H9 (cell line): ENCODE measurements at regions not wholly inside any gene's neighbourhood (a gene's known extent, or its start where the extent isn't known, plus 50 kb on each side); places are given as distances from the start of the nearest gene placed in this dataset.

Source experiments
- DNase-seq: peaks from one replicate; pipeline ENCODE4 v3.0.0-alpha.2; 2017
- H2AFZ ChIP-seq: one replicate; pipeline ENCODE4 v1.6.1; 2013; ENCODE audit warnings: mild to moderate bottlenecking, low read length, control low read depth, moderate library complexity
- H2AK5ac ChIP-seq: 2 replicates; pipeline ENCODE4 v1.6.1; 2013; ENCODE audit warnings: low read length, control low read depth, mixed read lengths; ENCODE audit not compliant: insufficient read length
- H2BK120ac ChIP-seq: one replicate; pipeline ENCODE4 v1.6.1; 2013; ENCODE audit warnings: low read depth, mild to moderate bottlenecking, low read length, control low read depth, inconsistent platforms; ENCODE audit not compliant: poor library complexity, severe bottlenecking
- H2BK12ac ChIP-seq: 2 replicates; pipeline ENCODE4 v1.6.1; 2013; ENCODE audit warnings: low read length, control low read depth, mixed read lengths, low read depth; ENCODE audit not compliant: insufficient read length
- H2BK15ac ChIP-seq: 2 replicates; pipeline ENCODE4 v1.6.1; 2013; ENCODE audit warnings: low read depth, low read length, control low read depth
- H2BK20ac ChIP-seq: one replicate; pipeline ENCODE4 v1.6.1; 2013; ENCODE audit warnings: low read depth, mild to moderate bottlenecking, low read length, control low read depth, inconsistent platforms; ENCODE audit not compliant: poor library complexity, severe bottlenecking
- H2BK5ac ChIP-seq: 2 replicates; pipeline ENCODE4 v1.6.1; 2013; ENCODE audit warnings: low read length, control low read depth, mixed read lengths; ENCODE audit not compliant: insufficient read length
- H3K14ac ChIP-seq: 2 replicates; pipeline ENCODE4 v1.6.1; 2013; ENCODE audit warnings: low read length, control low read depth; ENCODE audit not compliant: insufficient read depth
- H3K18ac ChIP-seq: 2 replicates; pipeline ENCODE4 v1.6.1; 2013; ENCODE audit warnings: low read depth, mild to moderate bottlenecking, mixed read lengths, low read length, control low read depth; ENCODE audit not compliant: insufficient read length
- H3K23ac ChIP-seq: 2 replicates; pipeline ENCODE4 v1.6.1; 2013; ENCODE audit warnings: low read length, control low read depth, mixed read lengths, low read depth; ENCODE audit not compliant: insufficient read length
- H3K23me2 ChIP-seq: 2 replicates; pipeline ENCODE4 v1.6.1; 2013; ENCODE audit warnings: low read depth, mild to moderate bottlenecking, mixed read lengths, low read length, control low read depth; ENCODE audit not compliant: insufficient read length, poor library complexity, severe bottlenecking
- H3K27ac ChIP-seq: 2 replicates; pipeline ENCODE4 v1.5.1; 2013; ENCODE audit warnings: low read length, control low read depth, mixed read lengths, low read depth; ENCODE audit not compliant: insufficient read length
- H3K27me3 ChIP-seq: 2 replicates; pipeline ENCODE4 v1.6.1; 2013; ENCODE audit warnings: low read length, control low read depth, inconsistent platforms; ENCODE audit not compliant: insufficient read depth
- H3K4ac ChIP-seq: 2 replicates; pipeline ENCODE4 v1.6.1; 2013; ENCODE audit warnings: low read depth, mild to moderate bottlenecking, control low read depth, inconsistent platforms, low read length, moderate library complexity
- H3K4me1 ChIP-seq: 2 replicates; pipeline ENCODE4 v1.6.1; 2013; ENCODE audit warnings: low read length, control low read depth, inconsistent platforms; ENCODE audit not compliant: insufficient read depth
- H3K4me2 ChIP-seq: 2 replicates; pipeline ENCODE4 v1.6.1; 2013; ENCODE audit warnings: low read length, control low read depth, mixed read lengths; ENCODE audit not compliant: insufficient read length, insufficient read depth
- H3K56ac ChIP-seq: 2 replicates; pipeline ENCODE4 v1.6.1; 2013; ENCODE audit warnings: low read depth, mild to moderate bottlenecking, mixed read lengths, low read length, control low read depth; ENCODE audit not compliant: insufficient read length
- H3K79me1 ChIP-seq: 2 replicates; pipeline ENCODE4 v1.6.1; 2013; ENCODE audit warnings: low read depth, mild to moderate bottlenecking, moderate library complexity, low read length, control low read depth, inconsistent platforms; ENCODE audit not compliant: insufficient read depth, poor library complexity, severe bottlenecking
- H3K79me2 ChIP-seq: 2 replicates; pipeline ENCODE4 v1.6.1; 2013; ENCODE audit warnings: low read length, control low read depth, inconsistent platforms; ENCODE audit not compliant: insufficient read depth
- H3K9ac ChIP-seq: 2 replicates; pipeline ENCODE4 v1.6.1; 2013; ENCODE audit warnings: low read length, control low read depth, mixed read lengths; ENCODE audit not compliant: insufficient read length; ENCODE audit errors: extremely low read depth
- H3K9me3 ChIP-seq: one replicate; pipeline ENCODE4 v1.6.1; 2013; ENCODE audit warnings: low read depth, low read length, inconsistent platforms; ENCODE audit not compliant: control insufficient read depth
- H3T11ph ChIP-seq: one replicate; pipeline ENCODE4 v1.6.1; 2013; ENCODE audit warnings: mild to moderate bottlenecking, low read length, control low read depth, inconsistent platforms
- H4K20me1 ChIP-seq: one replicate; pipeline ENCODE4 v1.6.1; 2013; ENCODE audit not compliant: control insufficient read depth, insufficient read length, insufficient read depth
- H4K5ac ChIP-seq: 2 replicates; pipeline ENCODE4 v1.6.1; 2013; ENCODE audit warnings: low read depth, mild to moderate bottlenecking, mixed read lengths, low read length, control low read depth; ENCODE audit not compliant: insufficient read length
- H4K8ac ChIP-seq: replicated peaks from 2 replicates; pipeline ENCODE4 v1.6.1; 2013; ENCODE audit warnings: low read length, control low read depth, mixed read lengths, low read depth; ENCODE audit not compliant: insufficient read length
- H4K91ac ChIP-seq: 2 replicates; pipeline ENCODE4 v1.6.1; 2013; ENCODE audit warnings: low read depth, mild to moderate bottlenecking, moderate library complexity, mixed read lengths, low read length, control low read depth; ENCODE audit not compliant: insufficient read length
- H3K27ac Mint-ChIP-seq, 3 experiments: 2 replicates in 2 of 3; 3 replicates in 1 of 3; pipeline ENCODE4 v1.8.0; 2020 to 2021; ENCODE audit warnings: mixed read lengths in 3 of 3, mild to moderate bottlenecking in 1 of 3, moderate library complexity in 1 of 3
- H3K27me3 Mint-ChIP-seq: 2 replicates; pipeline ENCODE4 v1.8.0; 2021; ENCODE audit warnings: low read depth, mild to moderate bottlenecking, moderate library complexity, mixed read lengths
- H3K36me3 Mint-ChIP-seq, 3 experiments: 2 replicates in 2 of 3; 3 replicates in 1 of 3; pipeline ENCODE4 v1.8.0; 2020 to 2021; ENCODE audit warnings: low read depth in 3 of 3, mixed read lengths in 3 of 3; ENCODE audit not compliant: insufficient read depth in 1 of 3
- H3K4me1 Mint-ChIP-seq, 2 experiments: 2 replicates each; pipeline ENCODE4 v1.8.0; 2020; ENCODE audit warnings: mixed read lengths in 2 of 2
- H3K4me3 Mint-ChIP-seq, 2 experiments: 2 replicates in 1 of 2; 3 replicates in 1 of 2; pipeline ENCODE4 v1.8.0; 2020 to 2021; ENCODE audit warnings: mild to moderate bottlenecking in 2 of 2, mixed read lengths in 2 of 2, moderate library complexity in 1 of 2
- H3K9me3 Mint-ChIP-seq, 2 experiments: 2 replicates in 1 of 2; 3 replicates in 1 of 2; pipeline ENCODE4 v1.8.0; 2020; ENCODE audit warnings: mild to moderate bottlenecking in 2 of 2, mixed read lengths in 2 of 2, moderate library complexity in 1 of 2
- WGBS: extraction: QIAGEN DNeasy Blood & Tissue Kit; methylation state at CpG from one replicate; pipeline ENCODE4 v1.1.7; 2013; ENCODE audit warnings: missing lambda C conversion rate, low lambda C conversion rate, mixed read lengths; ENCODE audit not compliant: insufficient read length; ENCODE audit errors: extremely low coverage; 5-methylcytosine and 5-hydroxymethylcytosine counted together
- TF ChIP-seq, protein P1 (sequence below): fragments of 200-600 bp; sonication (generic); conservative IDR thresholded peaks from 3 replicates; pipeline ENCODE4 v1.8.0; 2021; ENCODE audit warnings: antibody characterized with exemption, mild to moderate bottlenecking

GRCh38 chr2:106695919-106696318, 190.0 kb downstream of the ST6GAL2 start:
- H3K23ac ChIP-seq, result no peak overlapping the region
- no peaks in the 10 kb centered on the region for H4K20me1 ChIP-seq
- H4K8ac ChIP-seq, result no peak overlapping the region
- H3K9ac ChIP-seq, result no peak overlapping the region
- no peak overlapping the region for H2AFZ ChIP-seq
- Mint-ChIP-seq H3K36me3 (no peaks in the 10 kb centered on the region), H3K4me1 (no peaks in the 10 kb centered on the region), H3K4me3 (no peak overlapping the region), H3K27ac (no peak overlapping the region), H3K9me3 (no peaks in the 10 kb centered on the region), H3K27me3 (no peaks in the 10 kb centered on the region; the same call in 1 of the 2 replicates)
- H3K4ac ChIP-seq, result no peak overlapping the region
- H2BK120ac ChIP-seq, result no peak overlapping the region
- no peaks in the 10 kb centered on the region for H3K79me2 ChIP-seq
- no peak overlapping the region for H3K18ac ChIP-seq
- WGBS, result no CpG with 5 or more reads among the region's 5 CpGs
- H3K14ac ChIP-seq, result no peak overlapping the region
- H2AK5ac ChIP-seq, result no peak overlapping the region
- H2BK12ac ChIP-seq, result no peak overlapping the region
- H3T11ph ChIP-seq, result no peak overlapping the region
- H3K4me1 ChIP-seq, result no peaks in the 10 kb centered on the region
- H3K27ac ChIP-seq, result no peak overlapping the region
- no peak overlapping the region for H2BK5ac ChIP-seq
- no peak overlapping the region for H2BK15ac ChIP-seq
- H3K9me3 ChIP-seq, result no peaks in the 10 kb centered on the region
- H3K56ac ChIP-seq, result no peak overlapping the region
- DNase-seq, result no peak
- no peak overlapping the region for H2BK20ac ChIP-seq
- H3K27me3 ChIP-seq, result no peaks in the 10 kb centered on the region
- H4K91ac ChIP-seq, result no peak overlapping the region
- TF ChIP-seq, protein P1, sequence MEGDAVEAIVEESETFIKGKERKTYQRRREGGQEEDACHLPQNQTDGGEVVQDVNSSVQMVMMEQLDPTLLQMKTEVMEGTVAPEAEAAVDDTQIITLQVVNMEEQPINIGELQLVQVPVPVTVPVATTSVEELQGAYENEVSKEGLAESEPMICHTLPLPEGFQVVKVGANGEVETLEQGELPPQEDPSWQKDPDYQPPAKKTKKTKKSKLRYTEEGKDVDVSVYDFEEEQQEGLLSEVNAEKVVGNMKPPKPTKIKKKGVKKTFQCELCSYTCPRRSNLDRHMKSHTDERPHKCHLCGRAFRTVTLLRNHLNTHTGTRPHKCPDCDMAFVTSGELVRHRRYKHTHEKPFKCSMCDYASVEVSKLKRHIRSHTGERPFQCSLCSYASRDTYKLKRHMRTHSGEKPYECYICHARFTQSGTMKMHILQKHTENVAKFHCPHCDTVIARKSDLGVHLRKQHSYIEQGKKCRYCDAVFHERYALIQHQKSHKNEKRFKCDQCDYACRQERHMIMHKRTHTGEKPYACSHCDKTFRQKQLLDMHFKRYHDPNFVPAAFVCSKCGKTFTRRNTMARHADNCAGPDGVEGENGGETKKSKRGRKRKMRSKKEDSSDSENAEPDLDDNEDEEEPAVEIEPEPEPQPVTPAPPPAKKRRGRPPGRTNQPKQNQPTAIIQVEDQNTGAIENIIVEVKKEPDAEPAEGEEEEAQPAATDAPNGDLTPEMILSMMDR, result no peak
- H3K4me2 ChIP-seq, result no peak overlapping the region
- H3K23me2 ChIP-seq, result no peaks in the 10 kb centered on the region
- no peak overlapping the region for H4K5ac ChIP-seq
- no peaks in the 10 kb centered on the region for H3K79me1 ChIP-seq
